ENCODE measurements at regions not wholly inside any gene's neighbourhood (a gene's known extent, or its start where the extent isn't known, plus 50 kb on each side); places are given as distances from the start of the nearest gene placed in this dataset.

DNA sequence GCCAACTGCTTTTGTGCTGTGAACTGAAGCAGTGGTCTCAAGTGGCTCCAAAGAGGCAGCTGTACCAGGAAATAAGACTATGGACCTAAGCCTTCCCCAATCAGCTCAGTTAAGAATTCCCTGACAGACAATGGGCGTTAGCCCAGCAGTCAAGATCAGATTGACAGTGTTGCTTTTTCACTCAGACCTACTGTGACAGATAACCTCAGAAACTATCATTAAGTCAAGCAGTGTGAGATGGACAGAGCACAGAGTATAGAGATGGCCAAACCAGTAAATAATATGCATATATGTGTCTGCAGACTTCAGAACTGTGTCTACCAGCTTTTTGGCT lies 215.3 kb downstream of the ZFP36L2 start:
- TF ChIP-seq, protein P1, sequence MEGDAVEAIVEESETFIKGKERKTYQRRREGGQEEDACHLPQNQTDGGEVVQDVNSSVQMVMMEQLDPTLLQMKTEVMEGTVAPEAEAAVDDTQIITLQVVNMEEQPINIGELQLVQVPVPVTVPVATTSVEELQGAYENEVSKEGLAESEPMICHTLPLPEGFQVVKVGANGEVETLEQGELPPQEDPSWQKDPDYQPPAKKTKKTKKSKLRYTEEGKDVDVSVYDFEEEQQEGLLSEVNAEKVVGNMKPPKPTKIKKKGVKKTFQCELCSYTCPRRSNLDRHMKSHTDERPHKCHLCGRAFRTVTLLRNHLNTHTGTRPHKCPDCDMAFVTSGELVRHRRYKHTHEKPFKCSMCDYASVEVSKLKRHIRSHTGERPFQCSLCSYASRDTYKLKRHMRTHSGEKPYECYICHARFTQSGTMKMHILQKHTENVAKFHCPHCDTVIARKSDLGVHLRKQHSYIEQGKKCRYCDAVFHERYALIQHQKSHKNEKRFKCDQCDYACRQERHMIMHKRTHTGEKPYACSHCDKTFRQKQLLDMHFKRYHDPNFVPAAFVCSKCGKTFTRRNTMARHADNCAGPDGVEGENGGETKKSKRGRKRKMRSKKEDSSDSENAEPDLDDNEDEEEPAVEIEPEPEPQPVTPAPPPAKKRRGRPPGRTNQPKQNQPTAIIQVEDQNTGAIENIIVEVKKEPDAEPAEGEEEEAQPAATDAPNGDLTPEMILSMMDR (IDR thresholded peaks at IDR 0.05; ENCODE audit: low read depth, low read length), result no peak
- TF ChIP-seq EZH2phosphoT487 (IDR thresholded peaks at IDR 0.05; ENCODE audit: low read depth), result no peak
